Sigmoid colon (tissue), 4 donors: ENCODE measurements at regions not wholly inside any gene's neighbourhood (a gene's known extent, or its start where the extent isn't known, plus 50 kb on each side); places are given as distances from the start of the nearest gene placed in this dataset.

Source experiments
- CTCF ChIP-seq, 4 experiments: fragments of 450-650 bp in 3 of 4; fragments of 200-600 bp in 1 of 4; IDR thresholded peaks; one replicate each; pipeline ENCODE4 v1.5.1; 2016 to 2019; ENCODE audit warnings: antibody characterized with exemption in 4 of 4, mild to moderate bottlenecking in 3 of 4, moderate library complexity in 2 of 4
- EP300 ChIP-seq, 4 donors: sonication (generic); formaldehyde crosslinking; IDR thresholded peaks; one replicate each; pipeline ENCODE4 v1.6.1; 2017; ENCODE audit warnings: antibody characterized with exemption in 4 of 4
- POLR2A ChIP-seq, 2 donors: fragments of 450-650 bp; IDR thresholded peaks; one replicate each; pipeline ENCODE4 v1.6.1; 2016; ENCODE audit warnings: antibody characterized with exemption in 2 of 2, mild to moderate bottlenecking in 2 of 2, moderate library complexity in 2 of 2
- POLR2AphosphoS5 ChIP-seq, 4 donors: sonication (generic); formaldehyde crosslinking; IDR thresholded peaks; one replicate each; pipeline ENCODE4 v1.6.1; 2017; ENCODE audit warnings: antibody characterized with exemption in 4 of 4

GRCh38 chr20:59470521-59470920 is 133.8 kb upstream of the PHACTR3 start:
- TF ChIP-seq POLR2AphosphoS5 (IDR thresholded peaks at IDR 0.05) = no peak
- no peak for TF ChIP-seq POLR2A (IDR thresholded peaks at IDR 0.05)
- TF ChIP-seq CTCF (IDR thresholded peaks at IDR 0.05) = no peak
- no peak for TF ChIP-seq EP300 (IDR thresholded peaks at IDR 0.05)
